SK-N-MC (cell line): ENCODE measurements at regions not wholly inside any gene's neighbourhood (a gene's known extent, or its start where the extent isn't known, plus 50 kb on each side); places are given as distances from the start of the nearest gene placed in this dataset.
"Not testable (repeated sequence)": the region's sequence is repeated elsewhere in the genome, so short reads cannot be mapped to it uniquely, and the experiment has no call there.

Experiments used
- DNase-seq: peaks from one replicate; pipeline ENCODE4 v3.0.0-alpha.2; 2011; ENCODE audit warnings: low read depth, low spot score
- H3K27ac ChIP-seq: fragments of 200-600 bp; sonication (generic); 2 replicates; pipeline ENCODE4 v1.5.1; 2016; ENCODE audit warnings: mixed run types
- H3K36me3 ChIP-seq: fragments of 200-600 bp; sonication (generic); 2 replicates; pipeline ENCODE4 v1.6.1; 2017; ENCODE audit warnings: antibody characterized with exemption, low read length, mixed read lengths; ENCODE audit not compliant: insufficient read depth
- H3K4me3 ChIP-seq: fragments of 200-600 bp; sonication (generic); 2 replicates; pipeline ENCODE4 v1.5.1; 2016
- H3K9ac ChIP-seq: fragments of 200-600 bp; sonication (generic); 2 replicates; pipeline ENCODE4 v1.8.0; 2017; ENCODE audit warnings: mixed run types, mixed read lengths; ENCODE audit not compliant: insufficient read length
- H3K9me3 ChIP-seq: fragments of 200-600 bp; sonication (generic); 2 replicates; pipeline ENCODE4 v1.6.1; 2017; ENCODE audit warnings: low read depth, mild to moderate bottlenecking, antibody characterized with exemption, low read length, moderate library complexity, mixed read lengths
- EZH2 ChIP-seq: fragments of 200-600 bp; sonication (generic); IDR thresholded peaks from one replicate; pipeline ENCODE4 v1.6.1; 2017; ENCODE audit warnings: antibody characterized with exemption
- FOXP2 ChIP-seq: optimal IDR thresholded peaks from 2 replicates; pipeline ENCODE3; 2011; ENCODE audit warnings: mild to moderate bottlenecking, moderate library complexity; ENCODE audit not compliant: insufficient read depth; ENCODE audit errors: extremely low read length, control extremely low read depth
- POLR2AphosphoS5 ChIP-seq: IDR thresholded peaks from 2 replicates; pipeline ENCODE4 v1.6.1; 2012; ENCODE audit warnings: mild to moderate bottlenecking, low read depth, low read length, borderline replicate concordance

DNA sequence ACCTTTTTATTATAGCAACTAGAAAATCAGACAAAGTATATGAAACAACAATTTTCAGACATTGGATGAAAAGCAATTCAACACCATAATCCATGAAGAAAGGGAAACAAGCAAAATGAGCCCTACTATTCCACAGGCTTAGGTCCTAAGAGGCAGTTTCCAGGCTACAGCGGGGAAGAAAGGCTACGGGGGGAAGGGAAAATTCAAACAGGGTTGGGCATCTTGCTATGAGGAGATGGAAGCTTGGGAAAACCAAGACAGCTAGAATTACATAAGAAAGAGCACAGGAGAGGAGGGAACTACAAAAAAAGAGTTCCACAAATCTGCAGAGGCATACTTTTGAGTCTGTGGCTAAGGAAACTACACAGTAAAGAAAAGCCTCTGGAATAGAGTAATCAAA is 356.0 kb upstream of the CLEC14A start:
- Histone ChIP-seq H3K4me3 (no peak overlapping the region), H3K9ac (no peak overlapping the region), H3K27ac (no peak overlapping the region), H3K9me3 (no peaks in the 10 kb centered on the region), H3K36me3 (no peaks in the 10 kb centered on the region)
- no peak for DNase-seq
- TF ChIP-seq POLR2AphosphoS5 = no peak
- TF ChIP-seq EZH2 = no peak
- TF ChIP-seq FOXP2 = no peak

DNA sequence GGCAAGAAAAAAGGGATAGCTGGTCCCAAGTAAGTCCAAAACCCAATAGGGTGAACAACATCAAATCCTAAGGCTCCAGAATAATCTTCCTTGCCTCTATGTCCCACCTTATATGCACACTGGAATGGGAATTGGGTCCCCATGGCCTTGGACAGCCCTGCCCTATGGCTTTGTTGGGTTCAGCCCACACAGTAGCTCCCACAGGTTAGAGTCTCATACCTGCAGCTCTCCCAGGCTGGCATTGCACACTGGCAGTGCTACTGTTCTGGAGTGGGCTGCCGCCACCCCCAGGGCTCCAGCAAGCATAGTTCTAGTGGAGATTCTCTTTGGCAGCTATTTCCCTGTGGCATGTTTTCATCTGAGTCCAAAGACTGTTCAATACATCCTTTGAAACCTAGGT is 352.4 kb upstream of the CLEC14A start:
- no peaks in the 10 kb centered on the region for H3K9me3 ChIP-seq
- H3K4me3 ChIP-seq = no peak overlapping the region
- no peaks in the 10 kb centered on the region for H3K36me3 ChIP-seq
- H3K27ac ChIP-seq = no peak overlapping the region
- TF ChIP-seq FOXP2 (no peak), EZH2 (no peak), POLR2AphosphoS5 (no peak)
- DNase-seq = no peak
- H3K9ac ChIP-seq = no peak overlapping the region

DNA sequence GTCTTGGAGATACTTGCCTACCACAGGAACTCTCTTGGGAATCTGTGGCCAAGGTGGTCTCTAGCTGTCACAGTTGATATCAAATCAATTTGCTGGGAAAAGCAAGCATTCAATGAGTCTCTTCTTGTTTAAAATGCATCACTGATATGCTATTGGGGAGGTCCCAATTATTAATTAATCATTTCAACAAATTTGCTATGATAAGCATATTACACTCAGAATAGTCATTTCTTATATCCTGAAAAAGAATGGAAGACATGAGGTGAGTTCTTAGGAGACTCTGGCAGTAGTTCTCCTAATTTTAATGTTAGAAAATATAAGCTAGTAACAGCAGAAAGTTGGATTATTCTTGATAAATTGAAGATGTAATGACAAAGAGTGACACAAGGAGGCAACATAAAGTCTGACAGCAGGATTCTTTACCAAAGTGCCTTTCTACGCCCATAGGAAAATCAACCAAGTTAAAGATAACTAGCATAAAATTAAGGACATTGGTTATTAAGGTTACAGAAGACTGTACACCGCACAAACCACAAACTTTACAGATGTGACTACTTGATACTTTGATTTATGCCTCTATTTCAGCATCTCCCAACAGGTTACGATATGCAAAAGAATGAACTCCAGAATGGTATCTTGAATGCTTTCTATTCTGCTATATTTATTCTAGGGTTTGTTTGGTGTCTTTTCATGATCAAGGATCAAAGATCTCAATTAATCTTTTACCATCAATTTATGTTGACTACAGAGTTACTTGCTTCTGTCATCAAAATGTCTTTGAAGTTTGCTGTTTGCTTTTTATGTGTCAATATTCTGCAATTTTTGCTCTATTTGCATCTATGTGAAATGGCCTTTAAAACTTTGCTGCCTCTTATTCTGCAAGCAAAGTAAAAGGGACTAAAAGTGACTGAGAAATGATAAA is 349.6 kb upstream of the CLEC14A start:
- H3K9ac ChIP-seq = no peak overlapping the region
- H3K36me3 ChIP-seq = no peaks in the 10 kb centered on the region
- no peak for DNase-seq
- no peaks in the 10 kb centered on the region for H3K9me3 ChIP-seq
- no peak for TF ChIP-seq POLR2AphosphoS5
- no peak for TF ChIP-seq FOXP2
- TF ChIP-seq EZH2 = no peak
- H3K4me3 ChIP-seq = no peak overlapping the region
- H3K27ac ChIP-seq = no peak overlapping the region

DNA sequence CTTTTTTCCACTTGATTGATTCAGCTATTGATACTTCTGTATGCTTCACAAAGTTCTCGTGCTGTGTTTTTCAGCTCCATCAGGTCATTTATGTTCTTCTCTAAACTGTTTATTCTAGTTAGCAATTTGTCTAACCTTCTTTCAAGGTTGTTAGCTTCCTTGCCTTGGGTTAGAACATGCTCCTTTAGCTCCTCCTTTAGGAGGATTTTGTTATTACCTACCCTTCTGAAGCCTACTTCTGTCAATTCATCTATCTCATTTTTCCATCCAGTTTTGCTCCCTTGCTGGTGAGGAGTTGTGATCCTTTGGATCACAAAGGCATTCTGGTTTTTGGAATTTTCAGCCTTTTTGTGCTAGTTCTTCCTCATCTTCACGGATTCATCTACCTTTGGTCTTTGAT is 344.7 kb upstream of the CLEC14A start:
- H3K27ac ChIP-seq, DNase-seq, H3K9ac ChIP-seq, H3K9me3 ChIP-seq, H3K4me3 ChIP-seq, H3K36me3 ChIP-seq: not testable (repeated sequence)

DNA sequence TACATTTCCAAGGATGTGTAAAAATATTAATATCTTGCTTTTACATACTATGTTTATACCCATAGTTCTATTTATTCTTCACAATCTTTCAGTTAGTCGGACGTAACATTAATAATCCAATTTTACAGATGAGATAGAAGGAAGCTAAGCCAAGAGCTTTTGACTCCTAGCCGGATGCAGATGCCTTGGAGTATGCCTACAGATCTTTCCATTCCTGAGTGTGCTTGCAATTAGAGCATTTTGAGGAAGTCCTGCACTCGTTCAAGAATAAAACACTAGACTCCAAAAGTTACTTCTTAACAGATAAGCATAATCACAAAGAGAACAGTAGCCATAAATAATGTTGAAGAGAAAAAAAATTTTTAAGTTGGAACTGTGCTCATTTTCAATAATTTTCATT is 337.6 kb upstream of the CLEC14A start:
- TF ChIP-seq EZH2 (no peak), POLR2AphosphoS5 (no peak), FOXP2 (no peak)

DNA sequence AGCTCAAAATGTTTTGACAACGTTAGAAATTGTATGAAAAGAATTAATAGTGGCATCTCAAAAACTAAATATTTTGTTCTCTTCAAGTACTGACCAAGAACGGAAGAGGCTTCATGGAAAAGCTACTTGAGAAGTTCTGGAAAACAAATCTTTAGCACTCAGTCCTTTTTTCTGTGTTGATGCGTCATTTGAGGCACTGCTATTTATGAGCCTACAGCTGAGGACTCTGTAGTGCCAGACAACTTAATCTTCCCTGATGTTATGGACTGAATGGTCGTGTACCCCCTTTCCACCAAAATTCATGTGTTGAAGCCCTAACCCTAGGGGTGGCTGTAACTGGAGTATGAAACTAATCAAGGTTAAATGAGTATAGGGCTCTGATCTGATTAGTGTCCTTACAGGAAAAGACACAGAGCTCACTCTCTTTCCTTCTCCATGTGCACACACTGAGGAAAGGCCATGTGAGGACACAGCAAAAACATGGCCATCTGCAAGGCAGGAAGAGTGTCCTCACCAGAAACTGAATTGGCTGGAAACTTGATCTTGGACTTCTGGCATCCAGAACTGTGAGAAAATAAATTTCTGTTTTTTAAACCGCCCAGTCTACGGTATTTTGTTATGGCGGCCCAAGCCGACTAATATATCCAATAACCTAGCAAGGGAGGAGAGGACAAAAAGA is 337.0 kb upstream of the CLEC14A start:
- no peak overlapping the region for H3K4me3 ChIP-seq
- no peak overlapping the region for H3K9ac ChIP-seq
- no peak for TF ChIP-seq EZH2
- no peak for TF ChIP-seq FOXP2
- no peak for TF ChIP-seq POLR2AphosphoS5
- DNase-seq = no peak
- no peak overlapping the region for H3K27ac ChIP-seq
- no peaks in the 10 kb centered on the region for H3K36me3 ChIP-seq
- no peaks in the 10 kb centered on the region for H3K9me3 ChIP-seq

More for the DNA sequence above, 337.6 kb upstream of the CLEC14A start:
- H3K27ac ChIP-seq = no peak overlapping the region
- DNase-seq = no peak
- H3K9ac ChIP-seq = no peak overlapping the region
- H3K4me3 ChIP-seq = no peak overlapping the region
- no peaks in the 10 kb centered on the region for H3K9me3 ChIP-seq
- H3K36me3 ChIP-seq = no peaks in the 10 kb centered on the region

DNA sequence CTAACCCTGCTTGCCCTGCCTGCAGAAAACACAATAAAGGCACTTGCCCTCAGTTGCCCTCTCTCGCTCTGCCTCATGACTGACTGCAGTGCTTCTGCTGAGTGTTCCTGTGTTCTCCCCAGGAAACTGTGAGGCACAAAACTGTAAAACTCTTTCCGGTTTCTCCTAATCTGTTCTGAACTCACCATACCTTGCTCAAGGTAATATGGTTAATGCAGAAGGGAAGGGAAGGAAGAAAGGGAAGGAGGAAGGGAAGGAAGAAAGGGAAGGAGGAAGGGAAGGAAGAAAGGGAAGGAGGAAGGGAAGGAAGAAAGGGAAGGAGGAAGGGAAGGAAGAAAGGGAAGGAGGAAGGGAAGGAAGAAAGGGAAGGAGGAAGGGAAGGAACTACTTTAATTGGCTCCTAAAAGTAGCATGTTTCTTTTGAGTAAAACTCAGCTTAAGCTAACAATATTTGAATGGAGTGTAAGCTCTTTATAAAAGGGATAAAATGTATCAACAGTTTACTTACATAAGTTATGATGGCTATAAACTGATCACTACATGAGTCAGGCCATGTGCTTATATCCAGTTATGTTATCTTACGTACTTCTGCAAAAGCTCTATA is 334.0 kb upstream of the CLEC14A start:
- DNase-seq = no peak
- H3K27ac ChIP-seq = no peak overlapping the region
- no peaks in the 10 kb centered on the region for H3K9me3 ChIP-seq
- TF ChIP-seq FOXP2 (no peak), EZH2 (no peak), POLR2AphosphoS5 (no peak)
- no peak overlapping the region for H3K4me3 ChIP-seq
- H3K36me3 ChIP-seq = no peaks in the 10 kb centered on the region
- H3K9ac ChIP-seq = no peak overlapping the region

DNA sequence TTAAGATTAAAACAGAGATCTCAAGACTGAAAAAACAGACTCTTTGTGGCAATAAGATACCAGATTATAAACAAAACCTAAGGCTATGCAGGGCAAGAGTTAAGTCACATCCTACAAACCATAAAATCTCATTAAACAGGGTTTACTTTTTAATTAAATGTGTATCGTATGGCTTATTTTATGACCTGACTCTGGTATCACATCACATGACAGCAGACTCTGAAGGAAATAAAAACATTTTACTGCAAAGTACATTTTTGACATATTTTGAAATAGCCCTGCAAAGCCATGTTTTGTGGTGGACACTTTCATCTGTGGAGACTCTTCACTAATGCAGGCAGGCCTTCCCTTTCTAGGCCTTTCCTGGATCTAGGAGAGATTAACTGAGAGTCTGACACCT is 327.6 kb upstream of the CLEC14A start:
- Histone ChIP-seq H3K4me3 (no peak overlapping the region), H3K36me3 (no peaks in the 10 kb centered on the region)

More for the DNA sequence above, 327.6 kb upstream of the CLEC14A start:
- Histone ChIP-seq H3K9me3 (no peaks in the 10 kb centered on the region), H3K9ac (no peak overlapping the region), H3K27ac (no peak overlapping the region)
- no peak for TF ChIP-seq EZH2
- no peak for TF ChIP-seq POLR2AphosphoS5
- TF ChIP-seq FOXP2 = no peak
- DNase-seq = no peak
